A673 (cell line): ENCODE measurements at regions not wholly inside any gene's neighbourhood (a gene's known extent, or its start where the extent isn't known, plus 50 kb on each side); places are given as distances from the start of the nearest gene placed in this dataset.

Experiments used
- BruUV-seq: library from RNA; stranded (reverse); fragments of 400-500 nt; replicated peaks from 2 replicates; lab custom pipeline; 2021; lab: Mats Ljungman, UMichigan
- CTCF ChIA-PET: fragments of 300-600 bp; sonication (Branson Sonifier 250); formaldehyde crosslinking; loops from one replicate; lab custom pipeline; 2022; ENCODE audit warnings: antibody characterized with exemption; lab: Charles Lee
- POLR2A ChIA-PET: fragments of 300-600 bp; sonication (Branson Sonifier 250); formaldehyde crosslinking; loops from one replicate; lab custom pipeline; 2022; ENCODE audit warnings: antibody characterized with exemption; ENCODE audit not compliant: low non-redundant PET; lab: Charles Lee
- DNase-seq: peaks from one replicate; pipeline ENCODE4 v3.0.0-alpha.2; 2015; ENCODE audit warnings: low spot score
- H3K27ac ChIP-seq: fragments of 200-600 bp; sonication (generic); 2 replicates; pipeline ENCODE4 v1.5.1; 2016; ENCODE audit warnings: mixed run types, low read depth, mild to moderate bottlenecking, mixed read lengths, antibody characterized with exemption, low read length; ENCODE audit not compliant: poor library complexity, severe bottlenecking
- H3K27me3 ChIP-seq: fragments of 200-600 bp; sonication (generic); replicated peaks from 2 replicates; pipeline ENCODE4 v1.6.1; 2017; ENCODE audit warnings: mixed run types, low read depth, mild to moderate bottlenecking, mixed read lengths, antibody characterized with exemption, low read length; ENCODE audit not compliant: insufficient read depth, poor library complexity
- H3K36me3 ChIP-seq: fragments of 200-600 bp; sonication (generic); 2 replicates; pipeline ENCODE4 v1.6.1; 2016; ENCODE audit warnings: mixed run types, mild to moderate bottlenecking, mixed read lengths, antibody characterized with exemption, low read length; ENCODE audit not compliant: insufficient read depth, poor library complexity, severe bottlenecking
- H3K4me1 ChIP-seq: fragments of 200-600 bp; sonication (generic); 2 replicates; pipeline ENCODE4 v1.6.1; 2017; ENCODE audit warnings: mixed run types, mild to moderate bottlenecking, mixed read lengths, antibody characterized with exemption, low read length; ENCODE audit not compliant: insufficient read depth, poor library complexity, severe bottlenecking
- H3K4me3 ChIP-seq: fragments of 200-600 bp; sonication (generic); 2 replicates; pipeline ENCODE4 v1.5.1; 2016; ENCODE audit warnings: low read depth, mixed run types, mild to moderate bottlenecking, mixed read lengths, low read length; ENCODE audit not compliant: poor library complexity, severe bottlenecking
- H3K9me3 ChIP-seq: fragments of 200-600 bp; sonication (generic); 2 replicates; pipeline ENCODE4 v1.6.1; 2016; ENCODE audit warnings: mixed run types, low read depth, mild to moderate bottlenecking, mixed read lengths, antibody characterized with exemption, low read length; ENCODE audit not compliant: poor library complexity, severe bottlenecking
- EZH2 ChIP-seq: fragments of 200-600 bp; sonication (generic); IDR thresholded peaks from 2 replicates; pipeline ENCODE4 v1.6.1; 2017; ENCODE audit warnings: borderline replicate concordance, low read depth, mild to moderate bottlenecking, mixed read lengths, antibody characterized with exemption, low read length; ENCODE audit not compliant: poor library complexity, severe bottlenecking
- intact Hi-C: fragments of 100-400 bp; cut with micrococcal nuclease; formaldehyde crosslinking; loops from one replicate; pipeline ENCODE4 v1.10.0; 2022; ENCODE audit not compliant: unreplicated experiment
- TF ChIP-seq, protein P1 (sequence below): fragments of 300-800, 200-600 bp; sonication (generic); conservative IDR thresholded peaks from 2 replicates; pipeline ENCODE4 v1.5.1; 2017; ENCODE audit warnings: low read depth, mild to moderate bottlenecking, antibody characterized with exemption, low read length, moderate library complexity, mixed read lengths

- no peak overlapping the region for H3K27ac ChIP-seq
- TF ChIP-seq, protein P1, sequence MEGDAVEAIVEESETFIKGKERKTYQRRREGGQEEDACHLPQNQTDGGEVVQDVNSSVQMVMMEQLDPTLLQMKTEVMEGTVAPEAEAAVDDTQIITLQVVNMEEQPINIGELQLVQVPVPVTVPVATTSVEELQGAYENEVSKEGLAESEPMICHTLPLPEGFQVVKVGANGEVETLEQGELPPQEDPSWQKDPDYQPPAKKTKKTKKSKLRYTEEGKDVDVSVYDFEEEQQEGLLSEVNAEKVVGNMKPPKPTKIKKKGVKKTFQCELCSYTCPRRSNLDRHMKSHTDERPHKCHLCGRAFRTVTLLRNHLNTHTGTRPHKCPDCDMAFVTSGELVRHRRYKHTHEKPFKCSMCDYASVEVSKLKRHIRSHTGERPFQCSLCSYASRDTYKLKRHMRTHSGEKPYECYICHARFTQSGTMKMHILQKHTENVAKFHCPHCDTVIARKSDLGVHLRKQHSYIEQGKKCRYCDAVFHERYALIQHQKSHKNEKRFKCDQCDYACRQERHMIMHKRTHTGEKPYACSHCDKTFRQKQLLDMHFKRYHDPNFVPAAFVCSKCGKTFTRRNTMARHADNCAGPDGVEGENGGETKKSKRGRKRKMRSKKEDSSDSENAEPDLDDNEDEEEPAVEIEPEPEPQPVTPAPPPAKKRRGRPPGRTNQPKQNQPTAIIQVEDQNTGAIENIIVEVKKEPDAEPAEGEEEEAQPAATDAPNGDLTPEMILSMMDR: no peak
- TF ChIP-seq EZH2: no peak
- H3K9me3 ChIP-seq: no peaks in the 10 kb centered on the region
- intact Hi-C loops: no loop called here
- no peaks in the 10 kb centered on the region for H3K36me3 ChIP-seq
- DNase-seq: no peak
- no peaks in the 10 kb centered on the region for H3K27me3 ChIP-seq
- BruUV-seq: no TSS peak
- CTCF ChIA-PET: no interaction called here
- POLR2A ChIA-PET: no interaction called here
- H3K4me1 ChIP-seq: no peaks in the 10 kb centered on the region
- H3K4me3 ChIP-seq: no peak overlapping the region
Measured at GRCh38 chr5:28473531-28474107, 1435.2 kb upstream of the CDH9 start.

- intact Hi-C loops: no loop called here
- no TSS peak for BruUV-seq
- no peaks in the 10 kb centered on the region for H3K36me3 ChIP-seq
- ChIA-PET POLR2A (no interaction called here), CTCF (no interaction called here)
- H3K27me3 ChIP-seq: no peaks in the 10 kb centered on the region
- DNase-seq: no peak
- no peaks in the 10 kb centered on the region for H3K9me3 ChIP-seq
- TF ChIP-seq EZH2: no peak
- TF ChIP-seq, protein P1: no peak
- H3K4me1 ChIP-seq: no peaks in the 10 kb centered on the region
- no peak overlapping the region for H3K27ac ChIP-seq
- H3K4me3 ChIP-seq: no peak overlapping the region
Measured at GRCh38 chr5:28468166-28468565, 1429.8 kb upstream of the CDH9 start.

- no TSS peak for BruUV-seq
- Histone ChIP-seq H3K27me3 (no peaks in the 10 kb centered on the region), H3K27ac (no peak overlapping the region), H3K9me3 (no peaks in the 10 kb centered on the region), H3K36me3 (no peaks in the 10 kb centered on the region), H3K4me1 (no peaks in the 10 kb centered on the region), H3K4me3 (no peak overlapping the region)
- intact Hi-C loops: no loop called here
- no peak for DNase-seq
- TF ChIP-seq, protein P1: no peak
- TF ChIP-seq EZH2: no peak
- ChIA-PET POLR2A (no interaction called here), CTCF (no interaction called here)
Measured at GRCh38 chr5:28463728-28464127, 1425.3 kb upstream of the CDH9 start.
